GM19239 (cell line): ENCODE measurements at regions not wholly inside any gene's neighbourhood (a gene's known extent, or its start where the extent isn't known, plus 50 kb on each side); places are given as distances from the start of the nearest gene placed in this dataset.
"Not testable (repeated sequence)": the region's sequence is repeated elsewhere in the genome, so short reads cannot be mapped to it uniquely, and the experiment has no call there.

ENCODE experiments used
- DNase-seq: peaks from one replicate; pipeline ENCODE4 v3.0.0; 2011; ENCODE audit warnings: low spot score; ENCODE audit not compliant: insufficient read length
- FAIRE-seq: peaks from 2 replicates; lab custom pipeline; 2011; peaks lifted over from hg19 to GRCh38; lab: Jason Lieb, UNC

DNA sequence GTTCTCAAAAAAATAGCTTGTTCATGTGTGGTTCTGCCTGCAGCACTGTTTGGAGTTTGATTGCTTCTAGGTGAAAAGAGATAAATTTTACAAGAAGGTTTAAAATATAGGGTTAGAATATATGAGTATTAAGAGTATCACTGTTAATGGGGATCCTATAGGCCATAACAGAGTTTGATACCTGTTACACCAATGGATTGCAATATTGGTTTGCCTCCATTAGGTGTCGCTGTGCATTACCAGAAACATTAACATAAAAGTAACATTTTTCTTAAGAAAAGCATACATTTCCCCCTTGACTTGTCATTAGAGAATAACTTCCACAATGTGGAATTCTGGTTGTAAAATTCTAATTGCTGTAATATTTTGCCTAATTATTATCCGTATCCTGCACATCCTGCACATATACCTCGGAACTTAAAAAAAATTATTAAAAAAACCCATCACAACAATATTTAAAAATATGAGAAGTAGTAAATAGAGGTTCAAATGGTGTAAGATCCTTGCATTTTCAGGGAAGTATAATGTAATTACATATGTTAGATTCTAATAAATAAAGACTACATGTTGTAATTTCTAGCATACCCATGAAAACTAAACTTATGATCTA, 63.0 kb downstream of the CYP4A11 start:
- FAIRE-seq = peak; percentile 28
- not testable (repeated sequence) for DNase-seq

DNA sequence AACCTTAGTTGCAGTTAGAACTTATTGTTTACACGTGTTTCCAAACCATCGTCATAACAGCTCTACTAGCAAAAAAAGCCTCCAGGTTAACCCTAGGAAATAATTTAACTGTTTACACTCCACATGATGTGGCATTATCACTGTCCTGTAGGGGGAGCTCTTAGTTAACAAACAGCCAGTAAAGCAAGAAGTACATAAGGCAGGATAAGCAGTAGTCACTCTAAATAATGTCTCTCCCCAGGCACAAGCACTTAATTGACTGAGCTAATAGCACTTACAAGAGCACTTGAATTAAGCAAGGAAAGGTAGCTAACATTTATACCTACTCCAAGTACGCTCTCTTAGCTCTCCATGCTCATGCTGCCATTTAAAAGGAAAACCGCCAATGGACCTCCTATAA, 65.2 kb downstream of the CYP4A11 start:
- not testable (repeated sequence) for DNase-seq, FAIRE-seq
